Testis (tissue), 2 donors: ENCODE measurements at regions not wholly inside any gene's neighbourhood (a gene's known extent, or its start where the extent isn't known, plus 50 kb on each side); places are given as distances from the start of the nearest gene placed in this dataset.

Experiments
- POLR2A ChIP-seq: fragments of 450-650 bp; IDR thresholded peaks from one replicate; pipeline ENCODE4 v1.6.1; 2017; ENCODE audit warnings: antibody characterized with exemption, mild to moderate bottlenecking, moderate library complexity
- TF ChIP-seq, protein P1 (sequence below), 3 experiments: fragments of 450-650 bp in 2 of 3; fragments of 200-600 bp in 1 of 3; sonication (generic) in 1 of 3; IDR thresholded peaks; one replicate each; pipeline ENCODE4 v1.5.1; 2016 to 2019; ENCODE audit warnings: antibody characterized with exemption in 3 of 3, mild to moderate bottlenecking in 2 of 3, moderate library complexity in 1 of 3

DNA sequence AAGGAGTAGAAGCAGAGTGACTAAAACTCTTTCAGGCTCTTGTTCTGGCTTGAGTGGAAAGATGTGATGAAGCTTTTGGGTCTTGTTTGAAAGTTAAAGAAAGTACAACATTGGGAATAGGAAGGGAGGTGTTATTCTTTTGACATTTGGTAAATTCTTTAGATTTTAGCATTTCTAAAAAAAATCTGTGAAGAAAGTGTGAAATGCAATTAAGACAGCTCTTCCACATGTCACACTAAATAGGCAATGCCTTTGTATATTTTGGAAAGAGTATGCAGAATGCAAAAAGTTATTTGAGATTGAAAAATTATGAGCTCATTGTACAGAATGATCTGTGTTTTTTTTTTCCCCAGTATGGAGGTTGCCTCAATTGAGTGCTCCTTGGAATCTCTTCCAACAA lies 532.2 kb upstream of the DPPA4 start:
- TF ChIP-seq POLR2A: no peak
- TF ChIP-seq, protein P1, sequence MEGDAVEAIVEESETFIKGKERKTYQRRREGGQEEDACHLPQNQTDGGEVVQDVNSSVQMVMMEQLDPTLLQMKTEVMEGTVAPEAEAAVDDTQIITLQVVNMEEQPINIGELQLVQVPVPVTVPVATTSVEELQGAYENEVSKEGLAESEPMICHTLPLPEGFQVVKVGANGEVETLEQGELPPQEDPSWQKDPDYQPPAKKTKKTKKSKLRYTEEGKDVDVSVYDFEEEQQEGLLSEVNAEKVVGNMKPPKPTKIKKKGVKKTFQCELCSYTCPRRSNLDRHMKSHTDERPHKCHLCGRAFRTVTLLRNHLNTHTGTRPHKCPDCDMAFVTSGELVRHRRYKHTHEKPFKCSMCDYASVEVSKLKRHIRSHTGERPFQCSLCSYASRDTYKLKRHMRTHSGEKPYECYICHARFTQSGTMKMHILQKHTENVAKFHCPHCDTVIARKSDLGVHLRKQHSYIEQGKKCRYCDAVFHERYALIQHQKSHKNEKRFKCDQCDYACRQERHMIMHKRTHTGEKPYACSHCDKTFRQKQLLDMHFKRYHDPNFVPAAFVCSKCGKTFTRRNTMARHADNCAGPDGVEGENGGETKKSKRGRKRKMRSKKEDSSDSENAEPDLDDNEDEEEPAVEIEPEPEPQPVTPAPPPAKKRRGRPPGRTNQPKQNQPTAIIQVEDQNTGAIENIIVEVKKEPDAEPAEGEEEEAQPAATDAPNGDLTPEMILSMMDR (IDR thresholded peaks at IDR 0.05): no peak
